HG03103 (cell line): ENCODE measurements at regions not wholly inside any gene's neighbourhood (a gene's known extent, or its start where the extent isn't known, plus 50 kb on each side); places are given as distances from the start of the nearest gene placed in this dataset.

ENCODE experiments used
- ATAC-seq: cut with Tn5 transposase; IDR thresholded peaks from one replicate; pipeline ENCODE4 v1.9.1; 2021; ENCODE audit warnings: low read depth; ENCODE audit not compliant: unreplicated experiment

GRCh38 chr10:128307820-128308219 lies 181.6 kb upstream of the MKI67 start:
- no peak for ATAC-seq

GRCh38 chr10:128310971-128311658 lies 184.9 kb upstream of the MKI67 start:
- ATAC-seq = no peak

DNA sequence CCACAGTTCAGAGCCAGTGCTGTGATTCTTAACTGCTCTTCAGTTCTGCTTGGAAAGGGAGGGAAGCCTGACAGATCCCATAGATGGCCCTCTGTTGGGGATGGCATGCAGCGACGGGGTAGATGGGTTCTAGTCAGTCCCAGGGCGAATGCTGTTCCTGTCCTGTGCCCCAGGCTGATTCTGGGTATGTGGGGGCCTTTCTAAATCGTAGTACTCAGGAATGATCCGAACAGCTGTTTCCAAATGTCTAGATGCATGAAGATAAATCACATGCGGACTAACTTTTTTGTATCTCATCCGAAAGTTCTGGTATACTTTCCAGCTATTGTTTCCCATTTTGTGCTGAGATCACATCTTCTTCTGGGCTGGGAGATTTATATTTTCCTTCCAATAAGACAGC lies 186.0 kb upstream of the MKI67 start:
- no peak for ATAC-seq

DNA sequence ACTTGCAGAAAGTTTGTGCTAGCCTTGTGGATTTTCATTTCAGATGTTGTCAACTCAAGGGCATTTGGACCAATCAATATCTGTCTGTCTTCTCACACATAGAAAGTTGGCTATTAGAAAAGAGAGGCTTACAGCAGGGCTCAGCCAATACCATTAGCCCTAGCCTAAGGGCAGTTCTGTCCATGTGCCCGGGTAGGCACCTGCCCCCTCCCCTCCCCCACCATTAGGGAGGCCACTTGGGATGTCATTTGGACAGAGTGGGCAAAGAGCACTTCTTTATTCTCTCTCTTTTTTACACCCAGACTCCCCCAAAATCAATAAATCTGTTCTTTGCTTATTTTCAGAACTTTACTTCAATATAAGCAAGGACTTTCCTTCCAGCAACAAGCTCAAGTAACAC lies 188.5 kb upstream of the MKI67 start:
- no peak for ATAC-seq

GRCh38 chr10:128316121-128316726 lies 190.0 kb upstream of the MKI67 start:
- ATAC-seq = no peak

- ATAC-seq = no peak
Measured at GRCh38 chr10:128316925-128317324, 190.7 kb upstream of the MKI67 start.

GRCh38 chr10:128318366-128318765 lies 192.1 kb upstream of the MKI67 start:
- no peak for ATAC-seq

GRCh38 chr10:128318913-128319312 lies 192.7 kb upstream of the MKI67 start:
- no peak for ATAC-seq

- no peak for ATAC-seq
Measured at GRCh38 chr10:128322106-128322505, 195.9 kb upstream of the MKI67 start.

DNA sequence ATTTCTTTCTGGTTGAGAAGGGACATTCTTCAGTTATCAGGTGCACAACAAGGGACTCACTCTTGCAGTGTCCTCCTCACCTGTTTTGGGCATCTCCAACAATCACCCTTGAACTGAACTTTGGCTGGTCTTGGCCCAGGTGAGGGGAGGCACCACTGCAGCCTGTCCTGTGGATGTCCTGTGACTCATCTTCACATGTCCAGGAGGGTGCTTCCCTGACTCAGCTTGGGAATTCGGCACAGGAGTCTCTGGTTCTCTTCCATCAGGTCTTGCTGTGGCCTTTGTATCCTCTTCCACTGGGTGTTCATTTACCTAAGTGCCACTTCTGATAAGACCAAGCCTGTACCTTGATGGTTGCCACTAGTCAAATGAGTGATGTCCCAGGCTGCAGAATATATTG lies 196.7 kb upstream of the MKI67 start:
- ATAC-seq = no peak

GRCh38 chr10:128324058-128324827 lies 198.0 kb upstream of the MKI67 start:
- ATAC-seq = no peak

DNA sequence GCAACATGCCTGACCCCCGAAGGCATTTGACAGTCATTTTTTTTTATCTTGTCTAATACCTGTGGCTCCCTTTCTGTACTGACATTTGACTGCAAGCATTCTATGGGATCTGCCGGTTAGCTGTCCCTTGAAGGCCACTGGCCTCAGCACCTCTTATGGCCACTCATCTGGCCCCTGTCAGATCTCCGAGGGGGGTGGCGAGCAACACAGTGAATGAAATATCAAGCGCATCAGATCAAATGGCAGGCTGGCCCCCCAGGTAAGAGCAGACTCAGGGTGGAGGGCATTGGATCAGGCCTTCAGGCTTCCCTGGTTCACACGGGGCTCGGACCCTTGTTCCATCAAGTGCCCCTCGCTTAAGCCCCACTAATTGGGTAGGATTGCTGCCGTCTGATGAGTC lies 199.6 kb upstream of the MKI67 start:
- ATAC-seq = no peak

GRCh38 chr10:128326251-128326650 lies 200.0 kb upstream of the MKI67 start:
- ATAC-seq = no peak

DNA sequence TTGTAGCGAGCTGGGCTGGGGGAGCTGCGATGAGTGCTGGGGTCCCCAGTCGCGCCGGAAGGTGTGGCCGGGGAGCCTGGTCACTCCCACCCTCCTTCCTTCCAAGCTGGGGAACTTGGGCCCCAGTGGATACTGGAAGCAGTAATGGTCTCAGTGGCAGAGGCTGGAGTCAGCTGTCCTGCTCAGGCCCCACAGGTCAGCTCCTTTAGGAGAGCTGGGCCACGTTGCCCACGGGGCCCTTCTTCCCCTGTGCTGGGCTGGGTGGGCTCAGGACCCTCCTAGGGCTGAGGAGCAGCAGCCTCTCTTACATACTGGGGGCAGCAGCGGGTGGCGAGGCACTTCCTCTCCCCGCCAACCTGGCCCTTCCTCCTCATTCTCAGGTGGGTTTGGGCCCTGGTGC lies 200.6 kb upstream of the MKI67 start:
- ATAC-seq = no peak

- ATAC-seq = no peak
Measured at GRCh38 chr10:128336401-128336800, 210.2 kb upstream of the MKI67 start.

GRCh38 chr10:128337860-128338378 lies 211.7 kb upstream of the MKI67 start:
- ATAC-seq = no peak

DNA sequence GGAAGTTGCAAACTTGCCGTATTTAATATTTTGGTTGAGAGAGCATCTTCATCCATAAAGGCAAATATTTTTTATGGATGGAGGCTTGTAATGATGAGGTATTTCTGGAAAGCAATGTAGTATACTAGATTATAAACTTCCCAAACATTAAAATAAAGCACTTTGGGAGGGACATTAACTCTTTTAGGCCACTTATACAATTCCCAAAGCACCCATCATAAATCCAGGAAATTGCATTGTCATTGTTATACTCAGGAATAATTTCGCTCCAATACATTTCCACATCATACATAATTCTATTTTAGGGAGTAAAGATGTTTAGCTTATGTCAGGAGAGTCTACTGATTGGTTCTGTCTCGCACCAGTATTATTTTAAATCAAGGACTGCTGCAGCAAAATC lies 212.7 kb upstream of the MKI67 start:
- ATAC-seq = no peak

DNA sequence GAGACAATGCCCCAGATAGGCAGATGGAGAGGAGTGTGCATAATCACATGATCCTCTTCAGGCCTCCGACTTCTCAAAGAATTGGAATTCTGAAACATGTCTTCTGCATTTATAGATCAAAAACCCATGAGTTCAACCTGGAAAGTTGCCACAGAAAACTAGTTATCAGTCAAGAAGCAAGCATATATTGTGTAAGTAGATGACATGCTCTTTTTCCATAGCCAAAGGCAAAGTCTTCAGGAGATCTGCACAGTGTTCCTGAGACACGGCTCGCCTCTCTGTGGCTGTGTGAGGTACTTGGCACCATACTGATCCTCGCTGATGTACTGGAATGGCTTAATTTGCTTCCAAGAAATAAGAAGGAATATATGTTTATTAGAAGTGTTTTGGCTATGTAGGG lies 213.5 kb upstream of the MKI67 start:
- ATAC-seq = no peak

DNA sequence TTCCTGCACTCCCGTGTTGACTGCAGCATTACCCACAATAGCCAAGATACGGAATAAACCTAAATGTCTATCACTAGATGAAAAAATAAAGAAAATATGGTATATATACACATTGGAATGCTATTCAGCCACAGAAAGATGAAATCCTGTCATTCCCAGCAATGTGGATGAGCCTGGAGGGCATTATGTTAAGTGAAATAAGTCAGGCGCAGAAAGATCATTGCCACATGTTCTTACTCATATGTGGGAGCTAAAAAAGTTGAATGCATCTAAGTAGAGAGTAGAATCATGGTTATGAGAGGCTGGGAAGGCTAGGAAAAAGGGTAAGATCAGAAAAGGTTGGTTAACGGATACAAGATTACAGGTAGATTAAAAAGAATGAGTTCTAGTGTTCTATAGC lies 219.1 kb upstream of the MKI67 start:
- ATAC-seq = no peak

DNA sequence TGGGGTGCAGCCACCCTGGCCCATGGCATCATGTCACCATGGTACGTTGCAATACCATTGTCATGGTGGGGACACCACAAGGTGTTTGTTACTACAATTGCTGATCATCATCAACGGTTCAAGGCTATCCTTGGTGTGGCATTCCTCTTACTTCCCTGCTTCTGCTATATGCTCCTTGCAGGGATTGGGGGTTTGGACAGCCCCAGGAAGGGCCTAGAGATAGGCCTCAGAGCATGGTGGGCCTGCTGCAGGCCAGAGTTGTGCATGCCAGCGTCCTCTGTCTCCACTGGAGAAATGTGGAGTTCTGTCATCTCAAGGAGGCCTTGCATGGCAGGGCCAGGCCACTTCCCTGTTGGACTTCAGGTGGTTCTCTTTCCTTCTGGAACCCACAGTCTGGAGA lies 234.6 kb upstream of the MKI67 start:
- ATAC-seq = no peak

GRCh38 chr10:128361487-128361886 lies 235.3 kb upstream of the MKI67 start:
- ATAC-seq = no peak

- no peak for ATAC-seq
Measured at GRCh38 chr10:128362514-128362913, 236.3 kb upstream of the MKI67 start.
